Hippocampal formation (tissue), 2 donors: ENCODE measurements at regions not wholly inside any gene's neighbourhood (a gene's known extent, or its start where the extent isn't known, plus 50 kb on each side); places are given as distances from the start of the nearest gene placed in this dataset.

Source experiments
- DNase-seq, 2 donors: peaks; one replicate each; lab custom pipeline; 2025; lab: John Stamatoyannopoulos, UW

GRCh38 chr12:124687174-124687902 lies 119.9 kb upstream of the NCOR2 start:
- DNase-seq, result no peak

GRCh38 chr12:124686370-124687173 lies 119.2 kb upstream of the NCOR2 start:
- no peak for DNase-seq

GRCh38 chr12:124685689-124686369 lies 118.4 kb upstream of the NCOR2 start:
- DNase-seq, result no peak

- DNase-seq, result peak; percentile 44 to 64
These were observed 117.7 kb upstream of the NCOR2 start for GRCh38 chr12:124684971-124685688.

GRCh38 chr12:124684496-124684895 lies 117.1 kb upstream of the NCOR2 start:
- peak; percentile 38 to 44 for DNase-seq

GRCh38 chr12:124683152-124684124 lies 116.0 kb upstream of the NCOR2 start:
- no peak for DNase-seq

GRCh38 chr12:124682425-124683151 lies 115.2 kb upstream of the NCOR2 start:
- DNase-seq, result no peak

GRCh38 chr12:124681779-124682391 lies 114.5 kb upstream of the NCOR2 start:
- DNase-seq, result no peak

- DNase-seq, result no peak
These were observed 113.7 kb upstream of the NCOR2 start for GRCh38 chr12:124680863-124681778.

GRCh38 chr12:124679533-124680371 lies 112.3 kb upstream of the NCOR2 start:
- peak in 1 of 2 donors; percentile 49 for DNase-seq

GRCh38 chr12:124679047-124679446 lies 111.6 kb upstream of the NCOR2 start:
- DNase-seq, result no peak

GRCh38 chr12:124678421-124678893 lies 111.0 kb upstream of the NCOR2 start:
- no peak for DNase-seq

GRCh38 chr12:124677552-124678356 lies 110.3 kb upstream of the NCOR2 start:
- DNase-seq, result no peak

GRCh38 chr12:124676714-124677462 lies 109.5 kb upstream of the NCOR2 start:
- DNase-seq, result no peak

- no peak for DNase-seq
These were observed 108.7 kb upstream of the NCOR2 start for GRCh38 chr12:124675881-124676713.
